H54 (cell line): ENCODE measurements at regions not wholly inside any gene's neighbourhood (a gene's known extent, or its start where the extent isn't known, plus 50 kb on each side); places are given as distances from the start of the nearest gene placed in this dataset.
"Not testable (repeated sequence)": the region's sequence is repeated elsewhere in the genome, so short reads cannot be mapped to it uniquely, and the experiment has no call there.

Experiments used
- DNase-seq: peaks from one replicate; pipeline ENCODE4 v3.0.0; 2011; ENCODE audit warnings: low spot score, mixed read lengths; ENCODE audit not compliant: insufficient read length
- FAIRE-seq: peaks from 3 replicates; lab custom pipeline; 2011; peaks lifted over from hg19 to GRCh38; lab: Jason Lieb, UNC
- POLR2A ChIP-seq: IDR thresholded peaks from 2 replicates; pipeline ENCODE4 v1.6.1; 2011; ENCODE audit warnings: low read depth, mild to moderate bottlenecking, low read length

- FAIRE-seq (no peak), DNase-seq (no peak)
- no peak for TF ChIP-seq POLR2A
These were observed 125.3 kb upstream of the ERG start for GRCh38 chr21:38623552-38623951.

DNA sequence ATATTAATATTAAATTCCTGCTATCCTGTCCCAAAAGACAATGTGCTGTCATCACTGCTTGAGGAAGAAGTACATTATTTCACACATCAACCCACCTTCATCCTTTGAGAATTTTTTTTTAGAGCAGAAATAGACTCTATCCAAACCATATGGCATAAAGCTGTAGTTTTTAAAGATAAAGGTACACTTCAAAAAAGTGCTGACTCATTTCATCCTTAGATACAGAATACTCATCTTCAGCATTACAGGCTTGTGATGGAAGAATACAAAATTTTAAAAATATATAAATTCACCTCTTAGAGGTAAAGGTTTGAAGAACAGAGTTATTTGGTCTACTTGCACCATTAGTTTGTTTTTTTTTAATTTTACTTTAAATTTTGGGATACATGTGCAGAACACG is 126.7 kb upstream of the ERG start:
- FAIRE-seq = no peak
- TF ChIP-seq POLR2A = no peak

GRCh38 chr21:38626306-38626705 is 128.0 kb upstream of the ERG start:
- FAIRE-seq (no peak), DNase-seq (no peak)
- TF ChIP-seq POLR2A = no peak

More for the DNA sequence above, 126.7 kb upstream of the ERG start:
- no peak for DNase-seq

DNA sequence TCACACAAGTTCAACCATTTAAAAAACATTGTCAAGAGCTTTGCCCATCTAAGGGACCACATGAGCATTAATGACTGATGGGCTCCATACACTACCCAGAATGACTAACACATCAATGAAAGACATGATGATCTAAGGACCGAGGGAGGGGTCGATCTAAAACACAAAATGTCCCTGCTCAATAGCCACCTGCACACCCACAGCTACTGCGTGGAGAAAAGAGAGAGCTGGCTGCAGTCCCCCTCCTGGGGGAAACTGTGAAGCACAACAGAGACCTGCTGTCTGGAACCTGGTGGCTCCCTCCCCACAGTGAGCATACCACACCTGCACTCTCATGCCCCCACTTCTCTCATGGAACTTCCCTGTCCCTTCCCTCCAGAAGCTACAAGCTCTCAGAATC is 130.1 kb upstream of the ERG start:
- no peak for DNase-seq
- TF ChIP-seq POLR2A = no peak
- no peak for FAIRE-seq

GRCh38 chr21:38631206-38631605 is 132.9 kb upstream of the ERG start:
- DNase-seq (no peak), FAIRE-seq (no peak)
- TF ChIP-seq POLR2A = no peak

- no peak for FAIRE-seq
- no peak for TF ChIP-seq POLR2A
- no peak for DNase-seq
These were observed 133.4 kb upstream of the ERG start for GRCh38 chr21:38631676-38632075.

- DNase-seq (no peak), FAIRE-seq (no peak)
- no peak for TF ChIP-seq POLR2A
These were observed 138.9 kb upstream of the ERG start for GRCh38 chr21:38637161-38637560.

DNA sequence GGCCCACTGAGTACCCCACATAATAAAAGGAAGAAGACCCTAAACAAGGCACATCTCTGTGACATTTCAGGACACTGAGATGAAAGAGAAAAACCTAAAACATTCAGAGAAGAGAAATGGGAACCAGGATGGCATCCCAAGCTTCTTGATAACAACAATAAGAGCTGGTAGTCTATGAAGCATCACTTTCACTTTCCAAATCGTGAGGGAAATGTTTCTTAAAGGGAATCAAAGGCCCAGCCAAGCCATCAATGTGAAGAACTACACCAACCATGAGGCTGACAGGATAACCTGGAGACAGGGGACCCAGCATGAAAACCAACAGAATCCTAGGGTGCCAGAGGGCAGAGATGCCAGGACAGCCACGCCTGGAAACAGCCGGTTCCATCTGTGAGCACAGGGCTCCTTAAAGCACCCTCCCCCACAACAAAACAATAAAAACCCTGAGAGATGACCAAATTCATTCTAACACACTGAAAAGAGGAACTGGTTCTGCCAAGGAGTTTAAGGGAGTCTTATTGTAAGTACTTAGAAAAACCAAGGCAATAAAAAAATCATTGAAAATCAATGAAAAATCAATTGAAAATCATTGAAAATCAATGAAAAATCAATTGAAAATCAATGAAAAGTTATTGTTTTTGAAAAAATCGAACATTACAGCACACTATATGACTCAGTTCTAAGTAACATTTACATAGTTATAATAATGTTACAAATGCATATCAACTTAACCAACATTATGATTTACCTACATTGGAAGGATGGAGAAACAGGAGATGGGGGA is 141.5 kb upstream of the ERG start:
- DNase-seq = no peak
- TF ChIP-seq POLR2A = no peak
- FAIRE-seq = no peak

DNA sequence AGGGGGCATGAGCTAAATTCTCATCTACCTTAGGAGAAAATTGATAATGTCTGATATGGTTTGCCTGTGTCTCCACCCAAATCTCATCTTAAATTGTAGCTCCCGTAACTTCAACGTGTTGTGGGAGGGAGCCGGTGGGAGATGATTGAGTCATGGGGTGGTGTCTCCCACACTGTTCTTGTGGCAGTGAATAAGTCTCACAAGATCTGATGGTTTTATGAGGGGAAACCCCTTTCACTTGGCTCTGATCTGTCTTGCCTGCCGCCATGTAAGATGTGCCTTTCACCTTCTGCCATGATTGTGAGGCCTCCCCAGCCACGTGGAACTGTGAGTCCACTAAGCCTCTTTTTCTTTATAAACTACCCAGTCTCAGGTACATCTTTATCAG is 142.1 kb upstream of the ERG start:
- FAIRE-seq, DNase-seq: not testable (repeated sequence)

GRCh38 chr21:38643404-38644023 is 145.2 kb upstream of the ERG start:
- no peak for TF ChIP-seq POLR2A
- FAIRE-seq = no peak
- DNase-seq = no peak

DNA sequence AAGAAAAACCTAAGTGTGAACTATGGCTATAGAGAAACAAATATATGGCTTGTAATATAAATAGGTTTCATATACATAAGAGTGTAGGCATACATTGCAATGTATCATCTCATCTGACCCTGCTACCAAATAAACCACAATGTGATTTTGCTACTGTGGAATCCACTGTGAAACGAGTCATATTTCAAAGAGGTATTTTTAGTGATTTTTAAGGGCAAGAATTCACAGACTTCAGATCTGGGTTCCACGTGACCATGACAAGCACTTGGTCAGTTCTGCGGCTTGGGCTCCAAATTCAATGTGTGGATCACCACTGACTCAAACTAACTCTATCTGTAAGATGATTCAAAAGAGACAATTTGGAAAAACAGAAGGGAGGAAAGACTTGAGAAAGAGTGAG is 147.0 kb upstream of the ERG start:
- FAIRE-seq = no peak
- peak; percentile 23 for DNase-seq
- TF ChIP-seq POLR2A = no peak

- DNase-seq = no peak
- no peak for FAIRE-seq
- TF ChIP-seq POLR2A = no peak
These were observed 148.0 kb upstream of the ERG start for GRCh38 chr21:38646213-38646837.

DNA sequence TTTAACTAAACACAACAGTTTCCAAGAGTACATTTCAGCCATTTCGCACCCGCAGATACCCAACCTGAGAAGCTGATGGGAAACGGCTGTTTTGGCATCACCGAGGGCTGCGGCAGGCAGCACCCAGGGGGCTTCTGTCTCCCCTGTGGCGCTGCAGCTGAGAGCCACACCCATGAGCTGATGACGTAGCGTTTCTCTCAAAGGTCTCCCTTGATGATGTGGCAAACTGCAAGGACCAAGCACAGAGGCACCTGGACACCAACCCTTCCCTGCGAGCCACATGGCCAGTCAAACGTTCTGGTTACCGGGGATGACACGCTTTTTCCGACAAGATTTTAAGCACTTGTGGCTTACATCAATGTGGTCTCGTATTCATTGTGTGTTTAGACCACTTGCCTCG is 150.8 kb upstream of the ERG start:
- no peak for DNase-seq
- TF ChIP-seq POLR2A = no peak
- FAIRE-seq = no peak

GRCh38 chr21:38651570-38651969 is 153.3 kb upstream of the ERG start:
- FAIRE-seq (no peak), DNase-seq (no peak)
- TF ChIP-seq POLR2A = no peak

DNA sequence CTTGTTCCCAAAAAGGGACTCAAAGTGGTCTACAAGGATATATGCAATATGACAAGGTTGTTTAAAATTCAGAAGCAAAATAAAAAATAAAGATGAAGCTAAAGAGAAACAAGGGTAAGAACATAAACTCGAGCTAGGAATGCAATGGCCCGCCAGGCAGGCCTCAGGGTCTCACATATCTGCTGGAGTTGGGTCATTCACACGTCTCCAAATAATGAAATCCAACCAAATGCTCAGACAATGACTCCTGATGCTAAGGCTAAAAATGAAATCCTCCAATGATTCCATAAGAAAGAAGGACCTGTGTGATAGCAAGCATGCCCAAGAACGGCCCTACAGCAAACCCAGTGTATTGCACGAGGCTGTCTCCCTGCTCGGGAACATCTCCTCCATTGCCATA is 153.3 kb upstream of the ETS2 start:
- DNase-seq (no peak), FAIRE-seq (no peak)
- TF ChIP-seq POLR2A = no peak

- no peak for DNase-seq
- no peak for TF ChIP-seq POLR2A
- no peak for FAIRE-seq
These were observed 151.1 kb upstream of the ETS2 start for GRCh38 chr21:38654580-38654979.
